AG04450 (cell line): ENCODE measurements at regions not wholly inside any gene's neighbourhood (a gene's known extent, or its start where the extent isn't known, plus 50 kb on each side); places are given as distances from the start of the nearest gene placed in this dataset.

ENCODE experiments used
- CTCF ChIA-PET: fragments of 300-600, 350-600 bp; formaldehyde crosslinking; extraction: SDS; loops from one replicate; lab custom pipeline; 2022; ENCODE audit warnings: antibody characterized with exemption, inconsistent platforms; lab: Charles Lee
- POLR2A ChIA-PET: fragments of 350-600 bp; formaldehyde crosslinking; extraction: SDS; loops from one replicate; lab custom pipeline; 2021; ENCODE audit warnings: antibody characterized with exemption, inconsistent platforms; lab: Yijun Ruan, JAX
- DNase-seq: peaks from one replicate; pipeline ENCODE4 v3.0.0-alpha.2; 2011; ENCODE audit warnings: low read depth, low spot score
- H3K27ac ChIP-seq: one replicate; pipeline ENCODE4 v1.5.1; 2012; ENCODE audit warnings: low read depth, low read length, control low read depth
- H3K27me3 ChIP-seq: one replicate; pipeline ENCODE4 v1.6.0; 2012; ENCODE audit warnings: low read length; ENCODE audit not compliant: control insufficient read depth, insufficient read depth
- H3K4me3 ChIP-seq: 2 replicates; pipeline ENCODE4 v1.5.1; 2011; ENCODE audit warnings: mild to moderate bottlenecking, low read depth, low read length, control low read depth
- H3K9me3 ChIP-seq: 2 replicates; pipeline ENCODE4 v1.5.1; 2012; ENCODE audit warnings: low read length; ENCODE audit not compliant: control insufficient read depth, insufficient read depth
- TF ChIP-seq, protein P1 (sequence below): IDR thresholded peaks from 2 replicates; pipeline ENCODE4 v1.5.1; 2011; ENCODE audit warnings: low read depth, low read length, control low read depth, inconsistent platforms

- Histone ChIP-seq H3K9me3 (no peaks in the 10 kb centered on the region), H3K27me3 (no peaks in the 10 kb centered on the region), H3K4me3 (no peak overlapping the region), H3K27ac (no peak overlapping the region)
- TF ChIP-seq, protein P1, sequence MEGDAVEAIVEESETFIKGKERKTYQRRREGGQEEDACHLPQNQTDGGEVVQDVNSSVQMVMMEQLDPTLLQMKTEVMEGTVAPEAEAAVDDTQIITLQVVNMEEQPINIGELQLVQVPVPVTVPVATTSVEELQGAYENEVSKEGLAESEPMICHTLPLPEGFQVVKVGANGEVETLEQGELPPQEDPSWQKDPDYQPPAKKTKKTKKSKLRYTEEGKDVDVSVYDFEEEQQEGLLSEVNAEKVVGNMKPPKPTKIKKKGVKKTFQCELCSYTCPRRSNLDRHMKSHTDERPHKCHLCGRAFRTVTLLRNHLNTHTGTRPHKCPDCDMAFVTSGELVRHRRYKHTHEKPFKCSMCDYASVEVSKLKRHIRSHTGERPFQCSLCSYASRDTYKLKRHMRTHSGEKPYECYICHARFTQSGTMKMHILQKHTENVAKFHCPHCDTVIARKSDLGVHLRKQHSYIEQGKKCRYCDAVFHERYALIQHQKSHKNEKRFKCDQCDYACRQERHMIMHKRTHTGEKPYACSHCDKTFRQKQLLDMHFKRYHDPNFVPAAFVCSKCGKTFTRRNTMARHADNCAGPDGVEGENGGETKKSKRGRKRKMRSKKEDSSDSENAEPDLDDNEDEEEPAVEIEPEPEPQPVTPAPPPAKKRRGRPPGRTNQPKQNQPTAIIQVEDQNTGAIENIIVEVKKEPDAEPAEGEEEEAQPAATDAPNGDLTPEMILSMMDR, result no peak
- CTCF ChIA-PET, result interaction anchor here (1.2 kb wide), 1 partner anchor 36 kb away, joined by 3 read pairs; no protein-coding TSS in a partner anchor
- DNase-seq, result no peak
- POLR2A ChIA-PET, result interaction anchor here (0.7 to 4.2 kb wide), 4 partner anchors 9 to 159 kb away, joined by 3 to 25 read pairs (median 4); partner anchors contain the start of gene TSC22D2
Measured at GRCh38 chr3:150249779-150250470, 158.2 kb upstream of the TSC22D2 start.

DNA sequence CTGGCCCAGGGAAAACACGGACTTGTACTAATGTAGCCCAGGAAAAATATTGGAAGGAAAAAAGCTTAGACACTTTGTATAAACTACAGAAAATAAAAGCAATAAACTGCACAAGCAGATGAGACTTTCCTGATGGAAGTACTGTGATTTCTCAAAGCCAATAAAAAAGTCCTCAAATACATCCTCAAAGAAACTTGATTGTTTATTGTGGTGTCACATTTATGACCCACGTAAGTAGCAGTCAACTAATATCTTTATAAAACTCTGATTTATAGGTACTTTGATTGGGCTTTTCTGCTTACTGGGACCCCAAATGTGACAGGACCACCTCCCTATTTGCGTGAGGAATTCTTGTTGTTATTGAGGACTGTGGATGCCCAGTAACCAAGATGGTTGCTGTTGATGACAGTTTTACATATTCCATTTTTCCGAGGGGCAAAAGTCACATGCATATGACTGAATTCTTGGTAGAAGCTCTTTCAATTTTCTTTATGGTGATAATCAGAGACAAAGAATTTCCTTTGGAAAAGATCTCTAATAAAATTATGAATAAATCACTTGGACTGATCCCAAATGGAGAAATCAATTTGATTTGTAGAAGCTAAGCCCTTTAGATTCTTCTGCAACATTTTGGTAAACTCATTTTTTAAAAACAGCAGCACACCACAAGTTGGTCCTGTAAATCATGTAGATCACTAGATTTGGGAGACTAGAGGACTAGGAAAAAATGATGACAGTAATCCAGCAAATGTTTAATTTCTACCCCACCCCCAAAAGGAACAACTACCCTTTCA lies 159.0 kb upstream of the TSC22D2 start:
- Histone ChIP-seq H3K9me3 (no peaks in the 10 kb centered on the region), H3K27ac (peak overlapping the region; percentile 82), H3K4me3 (no peak overlapping the region), H3K27me3 (no peaks in the 10 kb centered on the region)
- TF ChIP-seq, protein P1, result no peak
- ChIA-PET POLR2A (interaction anchor here (0.6 to 4.2 kb wide), 10 partner anchors 10 to 159 kb away, joined by 3 to 25 read pairs (median 6); partner anchors contain the start of gene TSC22D2), CTCF (interaction anchor here (1.0 to 1.4 kb wide), 3 partner anchors 10 to 369 kb away, joined by 3 to 7 read pairs (median 4); no protein-coding TSS in a partner anchor)
- no peak for DNase-seq

DNA sequence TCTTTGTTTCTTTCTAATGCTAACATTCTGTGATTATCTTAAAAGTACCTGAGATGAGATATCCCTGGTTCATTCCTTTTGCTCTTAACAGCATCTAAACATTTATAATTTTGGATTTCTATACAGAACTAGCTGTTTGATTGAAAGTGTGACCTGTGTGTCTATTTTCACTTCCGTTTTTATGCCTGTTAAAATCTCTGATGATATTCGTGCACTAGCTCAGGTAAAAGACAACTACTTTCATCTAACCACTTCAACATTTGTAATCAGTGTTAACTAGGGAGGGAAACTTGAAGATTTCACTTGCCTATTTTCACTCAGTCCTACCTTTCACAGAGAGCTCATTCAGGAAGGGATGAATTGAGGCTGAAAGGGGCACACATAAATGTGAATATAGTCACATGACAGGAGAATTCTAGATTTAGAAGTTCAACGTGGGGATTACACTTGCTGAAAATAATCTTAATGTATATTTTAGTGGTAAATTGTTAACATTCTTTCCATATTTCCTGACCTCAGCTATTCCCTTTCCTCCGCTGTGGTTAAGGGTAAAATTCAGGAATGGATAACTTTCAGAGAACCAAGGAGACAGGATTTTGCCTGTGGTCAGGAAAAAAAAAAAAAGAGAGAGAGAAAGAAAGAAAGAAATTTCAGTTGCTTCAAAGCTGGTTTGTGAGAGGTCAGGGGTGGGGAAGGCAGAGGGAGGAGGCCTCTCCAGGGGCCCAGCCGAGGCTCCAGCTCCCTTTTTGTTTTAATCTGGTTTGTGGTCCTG lies 159.8 kb upstream of the TSC22D2 start:
- Histone ChIP-seq H3K27me3 (no peaks in the 10 kb centered on the region), H3K27ac (peak overlapping the region; percentile 82), H3K9me3 (no peaks in the 10 kb centered on the region), H3K4me3 (no peak overlapping the region)
- TF ChIP-seq, protein P1, result no peak
- POLR2A ChIA-PET, result interaction anchor here (0.6 to 4.2 kb wide), 11 partner anchors 9 to 244 kb away, joined by 3 to 25 read pairs (median 4); partner anchors contain the start of gene TSC22D2
- CTCF ChIA-PET, result interaction anchor here (0.7 to 1.4 kb wide), 5 partner anchors 9 to 368 kb away, joined by 3 to 7 read pairs (median 4); no protein-coding TSS in a partner anchor
- DNase-seq, result peak; percentile 89

GRCh38 chr3:150247441-150247840 lies 160.7 kb upstream of the TSC22D2 start:
- Histone ChIP-seq H3K27ac (no peak overlapping the region), H3K4me3 (no peak overlapping the region), H3K9me3 (no peaks in the 10 kb centered on the region), H3K27me3 (no peaks in the 10 kb centered on the region)
- TF ChIP-seq, protein P1, result no peak
- DNase-seq, result no peak
- ChIA-PET POLR2A (interaction anchor here (1.4 to 4.2 kb wide), 2 partner anchors 46 to 161 kb away, joined by 9 to 25 read pairs; partner anchors contain the start of gene TSC22D2), CTCF (interaction anchor here (1.2 to 1.4 kb wide), 3 partner anchors 8 to 248 kb away, joined by 3 to 7 read pairs (median 4); no protein-coding TSS in a partner anchor)
